ENCODE measurements at regions not wholly inside any gene's neighbourhood (a gene's known extent, or its start where the extent isn't known, plus 50 kb on each side); places are given as distances from the start of the nearest gene placed in this dataset.
A peak's percentile ranks its signal among the peaks of the same experiment; 100 is the strongest.

GRCh38 chr16:87058728-87059250 is 258.4 kb downstream of the C16orf95 start:
- intact Hi-C loops (cut with DNase I): no loop called here
- peaks cover 0 to 3% of the 10 kb centered on the region in 2 donors for H3K9me3 ChIP-seq
- H3K27me3 ChIP-seq: peaks cover under 1 to 53% of the 10 kb centered on the region in 2 donors
- no peak overlapping the region for H3K4me3 ChIP-seq
- H3K4me1 ChIP-seq: peaks cover 0 to 18% of the 10 kb centered on the region in 2 donors
- H3K27ac ChIP-seq: no peak overlapping the region
- DNase-seq (no peak), ATAC-seq (no peak)
- TF ChIP-seq CTCF (IDR thresholded peaks at IDR 0.05): no peak
- H3K36me3 ChIP-seq: no peaks in the 10 kb centered on the region

GRCh38 chr16:87060034-87060986 is 256.9 kb downstream of the C16orf95 start:
- intact Hi-C loops (cut with DNase I): loop anchor here in 1 of 2 donors (5.0 kb wide), 1 partner anchor 498 kb away; no protein-coding TSS in a partner anchor
- Histone ChIP-seq H3K4me3 (no peak overlapping the region), H3K27ac (no peak overlapping the region), H3K4me1 (peaks cover 0 to 18% of the 10 kb centered on the region in 2 donors), H3K27me3 (peaks cover 5 to 59% of the 10 kb centered on the region in 2 donors), H3K36me3 (no peaks in the 10 kb centered on the region), H3K9me3 (no peaks in the 10 kb centered on the region)
- ATAC-seq: no peak
- TF ChIP-seq CTCF (IDR thresholded peaks at IDR 0.05): no peak
- DNase-seq: peak in 1 of 4 donors; percentile 35

GRCh38 chr16:87061243-87061920 is 255.8 kb downstream of the C16orf95 start:
- Histone ChIP-seq H3K4me1 (peaks cover 0 to 23% of the 10 kb centered on the region in 2 donors), H3K9me3 (no peaks in the 10 kb centered on the region), H3K27me3 (peaks cover 5 to 62% of the 10 kb centered on the region in 2 donors), H3K36me3 (no peaks in the 10 kb centered on the region), H3K4me3 (no peak overlapping the region), H3K27ac (no peak overlapping the region)
- DNase-seq (no peak), ATAC-seq (no peak)
- intact Hi-C loops (cut with DNase I): loop anchor here in 1 of 2 donors (5.0 kb wide), 1 partner anchor 499 kb away; no protein-coding TSS in a partner anchor
- TF ChIP-seq CTCF (IDR thresholded peaks at IDR 0.05): no peak

- ATAC-seq: peak; percentile 95
Measured at GRCh38 chr16:87062569-87063442, 254.4 kb downstream of the C16orf95 start.

More at GRCh38 chr16:87062569-87063442, 254.4 kb downstream of the C16orf95 start:
- Histone ChIP-seq H3K27me3 (peaks cover 5 to 62% of the 10 kb centered on the region in 2 donors), H3K36me3 (no peaks in the 10 kb centered on the region), H3K4me3 (no peak overlapping the region), H3K9me3 (no peaks in the 10 kb centered on the region), H3K4me1 (peaks cover 0 to 23% of the 10 kb centered on the region in 2 donors), H3K27ac (no peak overlapping the region)
- peak in 3 of 4 donors; percentile 62 to 80 (median 66) for DNase-seq
- intact Hi-C loops (cut with DNase I): loop anchor here in 1 of 2 donors (5.0 kb wide), 1 partner anchor 501 kb away; no protein-coding TSS in a partner anchor
- peak; percentile 61 to 70 for TF ChIP-seq CTCF (IDR thresholded peaks at IDR 0.05)
